Hypothalamus (tissue), 51 donors: ENCODE measurements at regions not wholly inside any gene's neighbourhood (a gene's known extent, or its start where the extent isn't known, plus 50 kb on each side); places are given as distances from the start of the nearest gene placed in this dataset.

ENCODE experiments used
- DNase-seq, 51 donors: peaks; one replicate each; lab custom pipeline; 2025; lab: John Stamatoyannopoulos, UW

DNA sequence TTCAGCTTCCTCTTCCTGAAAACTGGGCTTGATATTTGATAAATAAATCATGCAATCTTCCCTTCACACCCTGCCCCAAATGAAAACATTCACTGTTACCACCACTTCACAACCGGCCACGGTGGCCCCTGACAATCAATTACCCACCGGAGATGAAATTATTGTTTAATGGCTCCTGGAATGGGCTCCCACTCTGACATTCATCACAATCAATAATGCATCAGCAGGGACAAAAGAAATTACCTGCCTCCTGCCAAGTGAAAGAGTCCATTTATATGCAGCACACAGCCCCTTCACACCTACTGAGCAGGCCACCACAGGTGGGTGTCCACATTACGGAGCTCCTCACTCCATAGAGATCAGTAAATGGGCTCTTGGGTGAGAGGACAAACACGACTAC, 193.5 kb upstream of the SNX19 start:
- no peak for DNase-seq

DNA sequence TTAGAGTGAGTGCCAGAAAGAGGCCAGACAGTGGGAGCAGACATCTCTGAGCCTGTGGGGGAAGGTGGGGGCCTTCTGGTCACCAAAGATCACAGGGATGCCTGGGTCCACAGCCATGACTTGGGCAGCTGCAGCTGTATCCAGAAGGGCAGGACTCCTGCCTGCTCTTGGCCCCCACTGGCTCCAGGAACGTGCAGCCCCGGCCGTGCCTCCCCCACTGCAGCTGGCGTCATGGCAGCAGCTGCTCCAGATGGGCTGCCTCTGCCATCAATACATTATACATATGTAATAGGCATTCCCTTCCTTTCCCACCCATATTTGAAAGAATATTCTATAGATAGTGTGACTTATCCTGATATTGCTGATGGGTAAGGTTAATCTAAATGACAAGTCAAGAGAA, 195.5 kb upstream of the SNX19 start:
- no peak for DNase-seq

DNA sequence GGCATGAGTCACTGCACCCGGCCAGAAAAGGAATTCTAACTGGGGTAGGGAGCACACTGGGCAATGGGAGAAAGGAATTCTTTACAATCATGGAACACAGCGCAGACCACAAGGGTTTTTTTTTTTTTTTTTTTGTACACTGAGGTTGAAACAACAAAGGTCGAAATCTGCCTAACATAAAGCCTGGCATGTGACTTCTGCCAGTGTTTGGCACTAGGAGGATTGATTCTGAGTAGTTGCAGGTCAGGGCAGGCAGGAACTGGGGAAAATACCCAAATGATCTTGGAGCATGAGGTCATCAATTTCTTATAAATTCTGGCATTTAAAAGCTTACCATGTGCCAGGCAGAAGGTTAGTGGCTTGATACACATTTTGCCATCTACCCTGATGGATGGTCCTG, 202.0 kb upstream of the SNX19 start:
- no peak for DNase-seq

DNA sequence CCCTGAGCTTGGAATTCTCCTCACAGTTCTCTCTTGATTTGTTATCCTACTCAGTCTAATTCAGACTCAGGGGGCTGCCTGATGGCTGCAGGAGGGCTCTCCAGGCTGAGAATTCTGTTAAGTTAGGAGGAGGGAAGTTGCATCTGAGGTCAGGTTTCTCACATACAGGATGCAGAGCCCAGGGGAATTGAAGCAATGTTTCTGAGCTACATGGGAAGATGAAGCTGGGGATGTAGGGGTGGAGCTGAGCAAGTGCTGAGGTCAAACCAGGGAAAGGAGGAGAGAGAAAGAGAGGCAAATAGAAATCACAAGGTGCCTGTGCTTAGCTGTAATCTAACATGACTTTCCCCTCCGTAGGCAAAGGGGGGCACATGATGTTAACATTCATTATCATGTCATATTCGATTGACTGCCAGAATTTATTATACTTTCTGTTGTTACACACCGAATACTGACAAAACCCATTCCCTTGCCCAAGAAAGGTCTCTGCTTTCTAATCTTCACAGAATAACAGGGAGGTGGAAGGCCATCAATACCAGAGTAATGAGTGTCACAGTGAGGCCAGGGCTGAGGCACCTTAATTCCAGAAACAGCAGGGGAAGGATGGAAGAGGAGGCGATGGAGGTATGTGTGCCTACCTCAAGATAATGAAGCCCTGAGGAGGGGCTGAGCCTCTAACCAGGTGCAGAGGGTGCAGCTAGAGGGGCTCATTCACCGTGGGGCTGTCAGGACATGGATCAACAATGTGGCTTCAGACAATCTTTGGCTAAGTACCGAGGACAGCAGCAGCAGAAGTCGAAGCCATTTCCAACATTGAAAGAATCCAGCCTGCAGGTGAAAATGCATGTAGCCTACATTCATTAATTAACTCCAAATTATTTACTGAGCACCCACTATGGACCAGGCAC, 205.4 kb upstream of the SNX19 start:
- DNase-seq, result no peak

DNA sequence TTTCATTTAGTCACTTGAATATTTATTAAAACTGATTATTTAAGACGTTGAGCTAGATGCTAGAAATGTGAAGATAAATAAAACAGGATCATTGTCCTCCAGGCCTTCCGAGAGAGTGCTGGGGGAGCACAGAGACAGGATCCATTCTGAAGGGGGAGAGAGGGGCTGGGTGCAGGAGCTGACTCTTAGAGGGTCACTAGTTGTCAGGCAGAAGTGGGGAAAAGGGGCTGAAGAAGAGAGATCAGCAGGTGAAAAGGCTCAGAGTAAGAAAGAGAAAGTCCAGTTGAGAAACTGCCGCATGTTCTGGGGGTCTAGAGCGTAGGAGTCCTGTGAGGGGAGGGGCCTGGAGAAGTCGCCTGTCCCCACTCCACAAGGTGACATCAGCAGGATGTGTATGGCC, 206.2 kb upstream of the SNX19 start:
- no peak for DNase-seq

DNA sequence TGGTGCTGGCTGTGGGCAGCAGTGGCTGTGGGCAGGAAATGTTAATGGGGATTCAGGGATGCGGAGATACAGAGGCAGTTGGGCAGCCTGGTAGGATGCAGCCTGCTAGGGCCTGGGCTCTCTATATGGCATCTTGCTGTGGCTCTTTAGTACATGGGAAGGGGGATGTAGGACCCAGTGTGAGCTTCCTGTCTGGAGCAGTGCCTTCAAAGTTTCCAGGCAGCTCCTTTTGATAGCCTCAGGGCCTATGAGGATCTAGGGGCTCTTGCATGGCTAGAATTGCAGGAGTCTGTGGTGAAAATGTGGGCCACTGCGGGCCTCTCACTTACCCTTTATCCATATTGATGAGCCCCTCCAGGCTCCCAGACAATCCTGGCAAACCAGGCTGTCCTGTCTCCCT, 213.2 kb upstream of the SNX19 start:
- no peak for DNase-seq

DNA sequence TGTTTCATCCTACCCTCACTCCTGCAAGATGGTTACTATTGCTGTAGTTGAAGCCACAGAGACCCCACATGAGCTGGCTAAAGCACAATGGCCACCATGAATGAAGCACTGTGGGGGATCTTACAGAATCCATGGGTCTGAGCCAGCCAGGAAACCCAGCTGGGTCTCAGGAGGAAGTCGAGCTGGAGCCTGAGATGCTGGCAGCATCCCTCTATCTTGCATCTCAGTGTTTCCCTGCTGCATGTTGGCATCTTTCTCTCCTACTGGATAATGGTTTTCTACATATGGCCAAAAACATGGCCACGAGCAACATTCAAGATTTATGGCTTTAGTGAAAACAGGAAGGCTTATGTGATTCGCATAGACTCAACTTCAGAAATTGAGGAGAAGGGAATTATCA, 219.3 kb upstream of the SNX19 start:
- no peak for DNase-seq

DNA sequence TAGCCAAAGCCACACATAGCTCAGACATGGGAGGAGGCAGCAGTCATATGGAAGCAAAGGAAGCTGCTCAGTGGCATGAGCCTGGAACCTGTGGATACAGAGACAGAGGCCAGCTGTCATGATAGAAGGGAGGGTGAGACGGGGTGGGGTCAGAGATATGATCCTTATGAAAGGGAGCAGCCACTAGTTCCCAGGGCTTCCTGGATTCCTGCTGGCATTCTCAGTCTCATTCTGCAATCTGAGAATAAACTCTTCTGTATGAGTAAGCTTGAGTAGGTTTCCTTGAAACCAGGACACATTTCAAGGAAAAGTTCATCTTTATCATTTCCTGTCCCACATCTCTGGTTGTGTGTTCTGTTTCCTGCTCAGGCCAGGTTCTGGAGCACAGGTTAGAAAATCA, 220.2 kb upstream of the SNX19 start:
- no peak for DNase-seq

DNA sequence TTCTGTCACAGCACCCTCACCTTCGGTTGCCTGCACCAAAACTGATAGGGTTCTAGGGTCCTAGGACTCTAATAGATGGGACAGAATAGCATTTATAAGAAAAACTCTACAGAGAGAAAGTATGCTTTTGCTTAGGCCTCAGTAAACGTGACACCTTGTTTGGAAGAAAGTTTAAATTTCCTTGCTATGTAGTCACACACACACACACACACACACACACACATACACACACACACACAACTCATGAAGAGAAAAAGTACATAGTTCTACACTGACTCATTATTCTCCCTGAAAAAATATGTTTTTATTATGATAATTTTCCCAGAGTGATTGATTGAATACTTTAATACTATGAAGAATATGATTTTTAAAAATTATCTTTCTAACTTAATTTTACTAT, 220.8 kb upstream of the SNX19 start:
- no peak for DNase-seq

DNA sequence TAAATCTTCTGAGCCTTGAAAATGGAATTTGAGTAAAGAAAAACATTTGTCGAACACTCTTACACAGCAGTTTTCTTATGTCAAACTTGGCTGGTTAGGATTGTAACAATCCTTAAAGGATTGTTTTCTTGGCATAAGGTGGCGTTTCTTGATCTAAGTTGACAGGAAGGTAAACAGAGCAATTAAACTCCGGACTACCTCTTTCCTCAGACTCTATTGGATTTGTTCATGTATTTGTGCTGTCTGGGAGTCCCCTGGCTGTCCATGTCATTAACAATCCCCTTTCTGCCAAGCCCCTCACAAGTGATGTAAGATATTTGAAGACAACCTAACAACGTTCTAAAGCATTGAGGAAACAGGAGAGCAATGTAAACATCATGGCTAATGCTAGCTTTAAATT, 222.5 kb upstream of the SNX19 start:
- DNase-seq, result no peak

DNA sequence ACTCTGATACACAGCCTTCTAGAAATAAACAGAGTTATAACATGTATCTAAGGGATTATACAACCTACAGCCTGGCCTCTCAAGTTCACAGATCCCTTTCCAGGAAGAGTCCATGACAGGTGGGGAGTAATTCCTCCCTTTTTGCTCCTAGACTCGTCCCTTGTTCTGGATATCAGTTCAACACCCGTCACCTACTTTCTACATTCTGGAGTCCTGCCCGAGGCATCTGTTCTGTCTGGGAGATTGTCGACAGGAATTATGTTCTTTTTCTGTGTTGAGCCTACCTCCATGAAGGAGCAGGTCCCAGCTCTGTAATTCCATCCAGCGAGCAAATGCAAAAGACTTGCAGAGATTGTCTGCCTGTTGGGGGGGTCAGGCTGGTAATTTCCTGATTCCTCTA, 224.6 kb upstream of the NTM start:
- no peak for DNase-seq

DNA sequence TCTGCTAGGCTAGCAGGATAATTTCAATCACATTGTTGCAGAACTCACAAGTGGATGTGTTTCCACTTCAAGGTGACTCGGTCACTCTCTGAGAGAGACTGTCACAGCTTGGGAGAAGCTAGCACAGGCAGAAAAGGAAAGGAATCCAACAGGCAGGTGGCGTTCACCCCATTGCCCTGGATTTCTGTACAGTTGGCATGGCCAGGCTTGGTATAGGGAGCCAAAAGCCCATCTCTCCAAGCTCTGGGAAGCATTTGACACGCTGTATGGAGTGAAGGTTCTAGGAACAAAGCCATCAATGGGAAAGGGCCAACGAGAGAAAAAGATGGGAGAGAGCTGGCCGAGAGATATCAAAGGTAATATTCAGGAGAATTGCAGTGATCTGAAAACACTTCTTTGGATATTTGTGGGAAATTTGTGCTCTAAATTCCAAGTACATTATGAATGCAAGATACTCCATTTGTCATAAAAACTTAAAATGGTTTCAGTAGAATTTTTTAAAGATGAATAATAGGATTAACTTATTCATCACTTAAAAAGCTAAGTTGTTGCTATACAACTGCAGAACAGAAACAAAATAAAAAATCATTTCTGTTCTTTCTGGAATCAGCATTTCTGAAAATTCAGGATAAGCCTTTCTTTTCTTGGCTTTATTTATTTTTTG, 223.5 kb upstream of the NTM start:
- no peak for DNase-seq

DNA sequence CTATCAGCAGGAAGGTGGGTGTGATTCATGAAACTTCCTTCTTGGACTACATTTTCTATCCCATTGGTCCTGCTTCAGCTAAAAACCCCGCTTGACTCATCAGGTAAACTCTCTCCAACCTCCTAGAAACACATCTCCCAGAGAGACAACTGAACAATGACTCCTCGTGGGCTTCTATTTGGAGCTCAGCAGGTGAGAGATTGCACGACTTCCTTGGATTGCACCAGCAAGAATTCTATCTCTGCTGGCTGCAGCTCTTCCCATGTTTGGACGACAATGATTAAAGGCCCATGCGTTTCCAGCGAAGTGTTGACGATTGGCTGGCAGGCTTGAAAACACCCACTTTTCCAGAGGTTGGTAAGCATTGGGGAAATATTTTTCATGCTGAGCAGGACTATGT, 216.1 kb upstream of the NTM start:
- peak in 1 of 51 donors; percentile 3 for DNase-seq

DNA sequence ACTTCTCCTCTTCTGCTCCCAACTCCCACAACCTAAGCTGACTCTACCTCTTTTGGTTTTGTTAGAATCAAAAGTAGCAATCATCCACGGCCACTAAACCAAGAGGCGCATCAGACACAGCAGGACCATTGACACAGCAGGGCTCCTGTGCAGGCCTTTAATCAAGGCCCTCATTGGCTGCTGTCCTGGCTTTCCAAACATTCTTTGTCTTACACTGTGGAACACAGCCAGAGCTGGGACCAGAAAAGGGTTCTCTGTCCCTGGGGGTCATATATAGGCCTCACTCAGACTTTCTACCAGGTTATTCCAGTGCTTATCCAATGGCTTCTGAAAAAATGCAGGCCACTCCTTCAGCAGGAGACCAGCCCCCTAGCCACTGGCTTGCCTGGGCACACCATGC, 212.7 kb upstream of the NTM start:
- peak in 9 of 51 donors; percentile 5 to 31 (median 10) for DNase-seq

DNA sequence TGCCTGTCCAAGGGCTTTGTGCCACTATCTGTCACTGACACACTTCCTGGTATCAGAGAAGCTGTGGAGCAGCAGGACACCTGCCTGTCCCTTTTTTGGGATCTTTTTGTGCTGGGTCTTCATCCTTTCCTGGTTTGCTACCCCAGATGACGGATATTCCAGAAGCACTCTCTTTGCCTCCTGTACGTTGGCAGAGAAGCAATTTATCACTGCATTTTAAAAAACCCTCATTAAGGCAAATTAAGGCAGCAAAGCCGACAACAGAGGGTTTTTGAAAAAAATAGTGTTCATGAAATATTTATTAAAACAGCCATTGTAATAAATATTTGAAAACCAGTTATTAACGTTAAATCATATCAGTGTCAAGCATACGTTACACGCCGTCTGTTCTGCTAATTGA, 209.6 kb upstream of the NTM start:
- DNase-seq, result no peak

DNA sequence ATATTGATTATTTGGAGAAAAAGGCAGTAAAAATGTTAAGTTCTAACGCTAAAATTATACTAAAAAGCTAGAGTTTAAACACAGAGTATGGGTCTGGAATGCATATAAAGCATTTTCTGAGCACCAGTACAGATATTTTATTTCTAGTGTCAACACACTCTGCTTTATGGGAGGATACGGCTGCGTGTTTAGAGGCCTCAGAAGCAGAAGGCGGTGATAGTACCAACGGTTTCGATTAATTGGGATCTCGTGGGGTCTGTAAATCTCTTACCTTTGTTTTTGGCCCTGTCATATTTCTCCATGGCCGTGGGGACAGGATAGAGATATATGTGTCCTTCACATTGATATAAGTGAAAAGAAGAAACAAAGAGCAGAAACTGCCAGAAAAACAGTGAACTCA, 206.8 kb upstream of the NTM start:
- DNase-seq, result no peak

DNA sequence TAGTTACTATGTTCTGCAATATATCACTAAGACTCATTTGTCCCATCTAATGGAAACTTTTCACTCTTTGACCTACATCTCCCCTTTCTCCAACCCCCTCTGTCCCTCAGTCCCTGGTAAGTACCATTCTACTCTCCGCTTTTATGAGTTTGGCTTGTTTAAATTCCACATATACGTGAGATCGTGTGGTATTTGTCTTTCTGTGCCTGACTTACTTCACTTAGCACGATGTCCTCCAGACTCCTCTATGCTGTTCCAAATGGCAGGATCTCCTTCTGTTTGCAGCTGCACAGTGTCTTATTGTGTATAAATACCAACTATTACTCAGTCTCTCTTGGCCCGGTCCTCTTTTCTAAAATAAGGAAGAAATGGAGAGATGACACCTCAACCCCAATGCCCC, 205.4 kb upstream of the NTM start:
- no peak for DNase-seq

DNA sequence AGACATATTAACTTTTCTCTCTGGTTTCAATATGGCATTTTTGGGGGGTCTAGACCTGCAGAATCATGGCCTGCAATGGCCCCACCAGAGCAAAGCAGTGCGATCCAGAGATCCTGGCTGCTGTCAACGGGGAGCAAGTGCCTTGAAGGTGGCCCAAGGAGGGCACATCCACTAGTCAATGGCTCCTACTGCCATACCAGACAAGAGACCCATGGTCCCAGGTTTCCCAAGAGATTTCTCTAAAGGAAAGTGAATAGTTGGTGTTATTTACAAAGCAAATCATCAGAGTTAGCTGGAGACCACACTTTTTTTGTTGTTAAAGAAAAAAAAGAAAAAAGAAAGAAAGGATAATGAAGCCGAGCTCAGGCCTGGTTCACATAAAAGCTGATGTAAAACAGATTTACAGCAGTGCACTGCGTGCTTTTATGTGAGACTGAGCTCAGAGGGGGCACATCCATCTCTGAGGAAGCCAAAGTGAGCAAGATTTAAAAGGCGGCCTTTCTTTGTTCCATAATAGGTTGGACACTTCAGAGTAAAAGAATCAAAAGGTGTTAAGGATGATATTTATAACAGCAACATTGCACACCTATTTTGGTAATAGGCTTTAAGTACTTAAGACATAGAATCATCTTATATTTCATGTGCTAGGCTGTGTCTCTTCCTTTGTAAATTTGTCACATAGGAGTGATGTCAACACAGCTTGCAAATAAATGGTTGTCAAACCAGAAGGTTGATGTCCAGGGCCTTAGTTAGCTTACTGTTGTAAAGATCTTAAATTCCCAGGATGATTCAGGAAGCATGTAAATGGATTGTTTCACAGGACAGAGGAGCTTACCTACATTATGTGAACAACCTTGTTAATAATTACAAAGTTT, 201.3 kb upstream of the NTM start:
- no peak for DNase-seq

DNA sequence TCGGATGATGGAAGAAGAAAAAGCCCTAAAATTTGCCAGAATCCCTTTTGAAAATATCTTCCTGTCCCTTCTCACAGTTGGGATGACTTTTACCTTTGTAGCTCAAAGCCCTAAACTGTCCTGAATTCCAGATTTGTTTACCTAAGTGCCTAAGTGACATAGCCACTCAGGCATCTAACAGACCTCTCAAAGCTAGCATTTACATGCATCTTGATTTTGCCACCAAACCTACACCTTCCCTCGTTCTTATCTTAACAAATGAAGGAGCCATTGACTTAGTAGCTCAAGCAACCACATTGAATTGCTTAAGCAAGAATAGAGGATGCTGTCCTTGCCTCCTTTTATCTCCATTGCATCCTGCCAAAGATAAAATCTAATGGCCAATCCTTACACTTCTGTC, 198.4 kb upstream of the NTM start:
- no peak for DNase-seq

DNA sequence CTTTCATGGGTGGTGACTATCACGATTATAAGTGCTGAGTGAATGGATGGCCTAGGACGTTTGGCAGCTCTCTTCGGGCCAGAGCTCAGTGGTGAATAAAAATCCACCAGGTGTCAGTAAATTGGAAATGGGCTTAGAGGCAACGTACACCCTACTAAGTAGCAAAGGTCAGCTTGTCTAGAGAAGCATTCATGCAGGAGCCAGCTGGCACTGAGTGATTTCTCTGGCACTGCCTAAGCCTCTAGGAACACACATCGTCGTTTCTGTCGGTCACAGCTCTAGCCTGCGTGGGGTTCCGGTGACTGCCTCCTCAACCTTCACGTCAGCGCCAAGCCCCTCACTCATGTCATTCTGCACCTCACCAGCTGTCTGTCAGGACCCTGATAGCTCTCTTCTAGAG, 192.4 kb upstream of the NTM start:
- no peak for DNase-seq

DNA sequence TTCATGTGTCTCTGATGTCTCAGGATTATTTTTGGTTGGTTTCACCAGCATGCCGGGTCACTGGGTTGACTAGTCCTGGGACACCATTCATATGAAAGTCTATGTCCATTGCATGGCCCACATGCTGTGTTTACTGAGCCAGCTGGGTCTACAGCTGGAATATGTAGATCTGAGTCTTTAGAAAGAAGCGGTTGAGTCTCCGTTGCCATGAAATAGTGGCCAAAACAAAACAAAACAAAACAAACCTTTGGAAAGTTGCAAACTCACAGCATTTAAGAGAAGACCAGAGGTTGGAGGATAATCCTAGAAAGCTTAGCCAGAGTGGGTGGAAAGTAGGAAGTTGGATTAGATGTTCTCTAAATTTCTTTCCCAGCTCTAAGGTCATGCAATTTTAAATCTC, 191.8 kb upstream of the NTM start:
- no peak for DNase-seq
